ENCODE measurements at regions not wholly inside any gene's neighbourhood (a gene's known extent, or its start where the extent isn't known, plus 50 kb on each side); places are given as distances from the start of the nearest gene placed in this dataset.
A peak's percentile ranks its signal among the peaks of the same experiment; 100 is the strongest.

DNA sequence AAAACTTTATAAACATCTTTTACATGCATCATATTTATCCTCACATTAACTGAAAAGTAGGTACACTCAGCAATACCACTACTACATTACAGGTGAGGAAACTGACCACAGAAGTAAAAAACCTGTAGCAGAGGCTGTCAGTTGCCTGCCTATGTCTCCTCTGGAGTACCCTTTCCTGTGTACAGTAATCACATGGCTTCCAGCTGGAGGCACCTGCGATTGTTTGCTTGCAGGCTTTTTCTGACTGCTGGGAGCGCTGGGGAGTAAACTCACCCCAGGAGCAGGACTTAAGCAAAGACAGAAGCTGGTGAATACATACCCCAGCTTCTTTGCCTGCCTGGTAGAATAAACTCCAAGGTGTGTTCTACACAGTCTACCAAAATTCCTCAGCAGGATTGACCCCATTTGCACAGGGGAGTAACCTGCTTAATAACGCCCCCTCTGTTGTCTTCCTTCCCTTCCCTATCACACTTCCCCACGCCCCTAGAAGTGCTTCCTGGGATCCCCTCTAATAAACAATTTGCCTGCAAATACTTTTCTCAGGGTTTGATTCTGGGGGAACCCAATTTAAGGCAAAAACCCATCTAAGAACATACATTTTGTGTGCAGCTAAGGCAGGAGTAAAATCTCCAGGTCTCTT, 138.9 kb downstream of the PTH2R start:
- DNase-seq: no peak

DNA sequence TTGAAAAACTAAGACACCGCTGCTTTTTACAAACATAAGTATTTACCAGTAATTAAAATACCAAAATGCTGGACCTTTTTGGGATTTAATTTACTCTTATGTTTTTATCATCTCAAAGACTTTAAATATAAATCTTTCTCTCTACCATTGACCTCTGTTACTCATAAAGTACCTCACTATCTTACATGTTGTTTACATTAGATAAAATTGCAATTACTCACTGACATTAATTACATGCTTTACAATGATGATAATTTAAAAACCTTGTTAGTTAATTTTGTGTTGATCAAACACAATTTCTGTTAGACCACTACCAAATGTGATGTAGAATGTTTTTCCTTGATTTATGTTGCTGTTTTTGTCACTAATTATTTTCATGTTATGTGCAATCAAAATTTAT, 139.5 kb downstream of the PTH2R start:
- DNase-seq: no peak

GRCh38 chr2:208546860-208547650, 140.5 kb downstream of the PTH2R start:
- DNase-seq: no peak

GRCh38 chr2:208548700-208549099, 142.1 kb downstream of the PTH2R start:
- DNase-seq: no peak

DNA sequence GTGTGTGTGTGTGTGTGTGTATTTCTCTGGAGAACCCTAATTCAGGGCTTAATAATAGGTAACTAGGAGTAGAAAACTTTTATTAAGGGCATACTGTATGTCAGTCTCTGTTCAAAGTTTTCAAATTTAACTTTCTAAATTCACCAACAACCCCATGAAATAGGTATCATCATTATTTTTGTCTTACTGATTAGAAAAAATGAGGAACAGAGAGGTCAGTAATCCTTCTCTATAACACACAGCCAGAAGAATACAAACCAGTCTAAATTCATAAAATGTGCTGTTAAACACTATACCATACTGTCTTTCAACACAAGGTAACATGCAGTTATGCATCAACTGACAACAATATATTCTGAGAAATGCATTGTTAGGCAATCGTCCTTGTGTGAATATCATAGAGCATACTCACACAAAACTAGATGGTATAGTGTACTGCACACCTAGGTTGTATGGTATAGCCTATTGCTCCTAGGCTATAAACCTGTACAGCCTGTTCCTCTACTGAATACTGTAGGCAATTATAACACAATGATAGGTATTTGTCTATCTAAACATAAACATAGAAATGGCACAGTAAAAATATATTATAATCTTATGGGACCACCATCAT, 143.1 kb downstream of the PTH2R start:
- no peak for DNase-seq

DNA sequence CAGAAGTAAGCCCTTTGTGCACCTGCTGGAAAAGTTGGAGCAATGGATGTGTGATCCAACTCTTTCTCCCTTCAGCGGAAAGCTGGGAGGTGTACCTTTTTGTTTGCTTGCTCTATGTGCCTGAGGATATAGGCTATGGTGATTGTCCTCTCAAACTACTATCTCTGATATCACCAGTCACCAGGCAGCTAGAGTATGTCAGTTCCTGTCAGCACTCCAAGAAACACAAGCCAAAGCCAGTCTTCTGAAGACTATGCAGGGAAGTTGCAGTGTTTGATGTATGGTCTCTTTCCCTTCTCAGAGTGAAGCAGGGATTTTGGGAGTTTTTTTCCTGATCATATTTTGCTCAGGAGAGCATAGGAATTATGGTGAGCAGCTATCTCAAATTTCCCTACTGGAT, 146.4 kb downstream of the PTH2R start:
- no peak for DNase-seq

- no peak for DNase-seq
These were observed 150.4 kb downstream of the PTH2R start for GRCh38 chr2:208556983-208557484.

- DNase-seq: no peak
These were observed 159.3 kb downstream of the PTH2R start for GRCh38 chr2:208565690-208566416.

DNA sequence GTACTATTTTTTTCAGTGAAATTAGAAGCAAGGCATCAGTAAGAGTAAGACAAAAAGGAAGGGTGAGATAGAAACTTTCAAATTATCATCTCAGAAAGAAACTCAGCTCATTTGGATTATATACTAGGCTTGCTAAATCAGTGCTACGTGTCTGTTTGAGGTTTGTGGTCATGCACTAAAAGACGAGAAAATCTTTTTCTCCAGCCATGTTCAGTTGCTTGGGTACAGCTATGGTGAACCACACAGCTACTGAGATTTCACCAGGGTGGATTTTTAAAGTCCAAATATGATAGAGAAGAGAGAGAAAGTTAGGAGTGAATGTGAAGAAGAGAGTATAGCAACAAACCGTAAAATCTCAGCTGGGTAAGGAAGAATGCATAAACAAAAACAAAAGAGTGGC, 161.6 kb downstream of the PTH2R start:
- no peak for DNase-seq

DNA sequence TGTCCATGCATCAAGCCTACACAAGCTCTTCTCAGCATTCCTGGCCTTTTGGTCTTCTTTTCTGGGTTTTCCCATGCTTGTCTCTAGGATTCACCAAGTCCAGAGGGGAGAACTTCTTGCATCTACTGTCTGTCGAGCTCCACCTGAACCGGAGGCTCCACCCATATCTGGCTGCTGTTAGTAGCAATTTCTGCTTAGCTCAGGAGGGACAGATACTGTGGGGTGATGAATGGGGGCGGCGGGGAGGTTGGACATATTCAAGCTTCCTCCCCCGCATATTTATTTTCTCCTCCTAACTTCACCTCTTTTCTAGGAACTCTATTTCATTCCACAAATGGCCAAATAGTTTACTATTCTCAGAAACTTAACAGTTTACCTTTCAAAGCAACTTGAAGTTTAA, 163.5 kb downstream of the PTH2R start:
- DNase-seq: no peak

GRCh38 chr2:208570851-208571763, 164.5 kb downstream of the PTH2R start:
- DNase-seq: no peak

- DNase-seq: no peak
These were observed 165.2 kb downstream of the PTH2R start for GRCh38 chr2:208571764-208572131.

DNA sequence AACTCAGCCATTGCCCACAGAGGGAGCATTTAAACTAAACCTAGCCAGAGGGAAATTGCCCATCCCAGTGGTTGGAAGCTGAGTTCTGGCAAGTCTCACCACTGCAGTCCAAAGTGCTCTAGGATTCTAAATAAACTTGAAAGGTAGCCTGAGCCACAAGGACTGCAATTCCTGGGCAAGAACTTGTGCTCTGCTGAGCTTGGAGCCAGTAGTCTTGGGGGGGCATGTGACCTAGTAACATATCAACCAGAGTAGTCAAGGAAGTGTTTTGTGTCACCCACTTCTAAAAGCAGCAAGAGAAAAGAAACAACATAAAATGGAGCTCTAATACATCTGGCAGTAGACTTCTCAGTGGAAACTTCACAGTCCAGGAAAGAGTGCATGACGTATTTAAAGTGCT, 167.0 kb downstream of the PTH2R start:
- no peak for DNase-seq

- DNase-seq: peak in 1 of 2 experiments; percentile 28
These were observed 173.1 kb downstream of the PTH2R start for GRCh38 chr2:208579678-208580077.

DNA sequence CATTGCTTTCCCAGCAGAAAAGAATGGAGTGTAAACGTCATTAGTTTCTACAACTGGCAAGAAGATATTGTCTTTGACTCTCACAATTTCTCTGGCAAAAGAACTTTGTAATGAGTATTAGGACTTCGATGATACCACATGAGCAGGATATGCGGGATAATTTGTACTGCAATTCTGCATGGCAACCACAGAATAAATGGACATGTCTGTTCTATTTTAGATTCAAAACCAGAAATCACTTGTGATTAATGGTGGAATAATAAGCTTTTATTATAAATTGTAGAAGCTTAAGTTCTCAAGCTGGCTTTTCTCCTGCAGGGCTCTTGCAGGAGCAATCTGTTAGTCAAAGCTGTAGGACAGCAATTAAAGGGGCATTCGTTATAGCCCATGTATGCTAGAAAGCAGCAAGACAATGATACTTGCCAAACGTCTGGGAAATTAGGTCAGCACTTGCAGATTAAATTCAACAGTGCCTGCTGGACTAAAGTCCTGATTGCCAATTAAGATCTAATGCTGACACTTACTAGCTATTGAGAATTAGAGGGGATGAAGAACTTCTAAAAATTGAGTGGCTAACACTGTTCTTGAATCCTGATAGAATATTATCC, 177.9 kb downstream of the PTH2R start:
- DNase-seq: peak; percentile 80 to 96

DNA sequence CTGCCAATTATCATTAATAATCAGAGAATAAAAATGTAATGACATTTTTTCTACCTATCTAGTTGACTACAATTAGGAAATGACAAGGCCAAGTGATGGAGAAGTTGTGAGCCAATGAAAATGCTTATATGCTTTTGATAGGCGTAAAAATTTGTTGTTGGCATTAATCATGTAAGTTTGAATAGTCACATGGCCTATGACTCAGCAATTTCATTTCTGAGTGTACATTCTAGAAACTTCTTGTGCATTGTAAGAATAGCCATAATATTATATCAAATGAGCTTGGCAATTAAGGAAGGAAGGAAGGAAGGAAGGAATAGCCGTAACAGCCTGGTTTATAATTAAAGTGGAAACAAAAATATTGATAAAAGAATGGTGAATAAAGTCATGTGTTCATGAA, 179.9 kb downstream of the PTH2R start:
- DNase-seq: no peak

- DNase-seq: no peak
These were observed 188.2 kb downstream of the PTH2R start for GRCh38 chr2:208594642-208595385.

DNA sequence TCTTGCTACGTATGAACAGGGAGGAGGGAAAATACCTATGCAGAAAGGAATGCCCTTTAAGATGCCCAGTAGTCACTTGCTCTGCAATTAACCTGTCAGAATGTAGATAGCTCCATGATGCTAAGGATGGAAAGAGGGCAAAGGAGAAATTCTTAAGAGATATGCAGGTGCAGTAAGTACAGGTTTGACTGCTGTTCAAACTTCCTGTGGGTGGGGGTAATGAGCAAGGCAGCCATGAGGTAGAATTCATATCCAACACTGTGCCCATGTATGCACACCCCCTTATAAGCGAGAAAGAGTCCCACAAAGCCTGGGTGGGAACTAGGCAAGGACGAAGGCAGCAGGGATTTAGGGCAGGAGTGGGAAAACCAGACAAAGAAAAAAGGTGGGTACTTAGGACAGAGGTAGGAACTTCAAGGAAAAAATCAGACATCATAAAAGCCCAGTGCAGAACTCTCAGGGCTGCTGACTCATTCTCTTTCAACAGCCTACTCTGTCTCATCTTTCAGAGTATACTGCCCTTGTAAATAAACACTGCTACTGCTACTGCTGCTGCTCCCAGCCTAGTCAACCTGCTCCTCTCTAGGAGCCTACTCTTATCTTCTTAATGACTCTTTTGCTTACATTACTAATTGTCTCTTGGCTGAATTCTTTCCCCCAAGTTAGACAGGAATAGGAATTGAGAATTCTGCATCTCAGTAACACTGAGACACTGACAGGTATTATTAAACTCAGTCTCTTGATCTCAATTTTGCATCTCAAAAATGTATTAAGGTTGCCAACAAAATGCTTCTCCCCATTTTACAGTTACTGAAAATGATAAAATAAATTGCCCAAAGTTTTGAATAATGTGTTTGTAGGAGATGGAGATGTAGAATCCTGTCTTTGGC, 189.0 kb downstream of the PTH2R start:
- DNase-seq: no peak

DNA sequence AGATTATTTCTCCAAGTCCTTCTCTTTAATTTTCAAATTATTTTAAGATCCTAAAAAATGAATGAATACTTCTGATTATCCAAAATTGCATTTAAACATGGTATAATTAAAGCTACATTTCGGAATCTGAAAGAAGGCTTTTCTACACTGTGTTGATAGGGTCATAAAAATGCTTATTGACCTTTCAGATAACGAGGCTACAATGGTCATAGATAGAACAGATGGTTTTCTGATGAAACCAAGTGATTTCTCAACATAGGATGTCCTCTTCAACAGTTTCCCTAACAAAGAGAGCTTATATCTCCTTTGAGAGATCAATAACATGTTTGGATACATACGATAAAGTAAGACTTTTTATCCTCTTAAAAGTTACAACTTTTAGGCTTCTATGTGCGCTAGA, 201.1 kb downstream of the PTH2R start:
- peak; percentile 40 to 65 for DNase-seq
